HG02884 (cell line): ENCODE measurements at regions not wholly inside any gene's neighbourhood (a gene's known extent, or its start where the extent isn't known, plus 50 kb on each side); places are given as distances from the start of the nearest gene placed in this dataset.
"Not testable (repeated sequence)": the region's sequence is repeated elsewhere in the genome, so short reads cannot be mapped to it uniquely, and the experiment has no call there.

Experiments used
- ATAC-seq: cut with Tn5 transposase; IDR thresholded peaks from one replicate; pipeline ENCODE4 v1.9.1; 2021; ENCODE audit warnings: mild to moderate bottlenecking, moderate library complexity; ENCODE audit not compliant: unreplicated experiment

- ATAC-seq: no peak
Observed at GRCh38 chr11:41519696-41520095, 60.2 kb upstream of the LRRC4C start.

- no peak for ATAC-seq
Observed at GRCh38 chr11:41522391-41522790, 62.9 kb upstream of the LRRC4C start.

GRCh38 chr11:41522899-41523672 is 63.6 kb upstream of the LRRC4C start:
- ATAC-seq: no peak

- ATAC-seq: no peak
Observed at GRCh38 chr11:41527530-41527929, 68.1 kb upstream of the LRRC4C start.

- no peak for ATAC-seq
Observed at GRCh38 chr11:41532413-41532812, 73.0 kb upstream of the LRRC4C start.

- ATAC-seq: no peak
Observed at GRCh38 chr11:41533761-41534160, 74.3 kb upstream of the LRRC4C start.

GRCh38 chr11:41534391-41534790 is 74.9 kb upstream of the LRRC4C start:
- no peak for ATAC-seq

- ATAC-seq: no peak
Observed at GRCh38 chr11:41534861-41535260, 75.4 kb upstream of the LRRC4C start.

- no peak for ATAC-seq
Observed at GRCh38 chr11:41536021-41536568, 76.6 kb upstream of the LRRC4C start.

- not testable (repeated sequence) for ATAC-seq
Observed at GRCh38 chr11:41544902-41545301, 85.5 kb upstream of the LRRC4C start.

- no peak for ATAC-seq
Observed at GRCh38 chr11:41578421-41579051, 119.1 kb upstream of the LRRC4C start.

- no peak for ATAC-seq
Observed at GRCh38 chr11:41579546-41579945, 120.1 kb upstream of the LRRC4C start.

- no peak for ATAC-seq
Observed at GRCh38 chr11:41609511-41609910, 150.1 kb upstream of the LRRC4C start.

- ATAC-seq: no peak
Observed at GRCh38 chr11:41612415-41612814, 153.0 kb upstream of the LRRC4C start.

GRCh38 chr11:41613326-41613725 is 153.9 kb upstream of the LRRC4C start:
- no peak for ATAC-seq

GRCh38 chr11:41622707-41623359 is 163.4 kb upstream of the LRRC4C start:
- ATAC-seq: no peak

- ATAC-seq: no peak
Observed at GRCh38 chr11:41659985-41660384, 200.5 kb upstream of the LRRC4C start.

- no peak for ATAC-seq
Observed at GRCh38 chr11:41660585-41660984, 201.1 kb upstream of the LRRC4C start.

- ATAC-seq: no peak
Observed at GRCh38 chr11:41665441-41666360, 206.2 kb upstream of the LRRC4C start.

- no peak for ATAC-seq
Observed at GRCh38 chr11:41666951-41667653, 207.7 kb upstream of the LRRC4C start.
